ENCODE measurements at regions not wholly inside any gene's neighbourhood (a gene's known extent, or its start where the extent isn't known, plus 50 kb on each side); places are given as distances from the start of the nearest gene placed in this dataset.

DNA sequence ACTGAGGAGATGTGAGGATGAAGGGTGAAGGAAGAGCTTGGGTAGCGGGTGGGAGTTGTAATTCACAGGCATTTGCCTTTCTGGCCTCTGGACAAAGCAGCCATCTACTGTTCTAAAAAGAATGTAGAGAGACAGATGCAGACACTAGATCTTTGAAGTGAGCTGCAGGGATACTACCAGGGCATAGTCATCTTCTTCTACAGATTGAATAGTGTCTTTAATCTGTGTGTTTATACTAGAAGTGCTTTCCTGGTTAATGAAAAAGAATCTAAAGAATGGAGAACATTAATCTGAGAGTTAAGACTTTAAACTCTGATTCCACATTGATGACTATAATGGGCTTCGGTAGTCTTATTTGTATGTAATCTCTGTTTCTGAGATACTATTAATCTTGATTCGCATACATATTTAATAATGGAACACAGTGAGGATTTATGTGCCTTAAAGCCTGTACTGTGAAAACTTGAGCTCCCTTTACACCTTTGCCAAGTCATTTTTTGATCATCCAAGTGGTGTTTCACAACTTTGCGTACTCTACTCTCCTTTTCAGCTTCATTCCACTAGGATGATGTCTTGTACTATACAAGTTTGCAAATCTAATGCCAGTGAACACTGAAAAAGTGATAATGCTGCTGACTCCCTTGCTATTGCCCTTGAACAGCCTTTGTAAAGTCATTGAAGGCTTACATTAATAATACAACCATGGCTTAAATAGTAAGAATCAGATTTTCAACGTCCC lies 2199.4 kb upstream of the PCDH20 start:
- H3K27me3 ChIP-seq (ENCODE audit: insufficient read depth, low read length): no peaks in the 10 kb centered on the region
- H4K12ac ChIP-seq (ENCODE audit: low read depth, low read length): no peak overlapping the region
- no peak for DNase-seq
- H3K4me2 ChIP-seq (ENCODE audit: low read length): no peak overlapping the region
- H3K4me3 ChIP-seq (ENCODE audit: low read depth, low read length): no peak overlapping the region
- H3K14ac ChIP-seq (ENCODE audit: low read length): no peak overlapping the region
- no peak overlapping the region for H2AFZ ChIP-seq (ENCODE audit: insufficient read depth, low read length, poor library complexity)
- H3K79me1 ChIP-seq (ENCODE audit: low read length): no peaks in the 10 kb centered on the region
- H3K18ac ChIP-seq (ENCODE audit: low read length): no peak overlapping the region
- H2BK12ac ChIP-seq (ENCODE audit: low read length): no peak overlapping the region
- WGBS (ENCODE audit: extremely low coverage, insufficient coverage, insufficient read length): no CpG with 5 or more reads among the region's 5 CpGs
- H4K8ac ChIP-seq (ENCODE audit: low read depth, low read length): no peak overlapping the region
- no peaks in the 10 kb centered on the region for H3K4me1 ChIP-seq (ENCODE audit: control insufficient read depth in 1 of 2, insufficient read depth in 2 of 2, low read length in 2 of 2)
- H2AK5ac ChIP-seq (ENCODE audit: low read length): no peak overlapping the region
- H2BK120ac ChIP-seq (ENCODE audit: insufficient read depth, low read length, poor library complexity): no peak overlapping the region
- H3K79me2 ChIP-seq (ENCODE audit: control insufficient read depth, insufficient read depth, low read length, poor library complexity): no peaks in the 10 kb centered on the region
- no peak overlapping the region for H3K23ac ChIP-seq (ENCODE audit: low read length)
- no peaks in the 10 kb centered on the region for H3K9me3 ChIP-seq (ENCODE audit: insufficient read depth, low read depth, low read length)
- H2BK5ac ChIP-seq (ENCODE audit: low read depth, low read length, poor library complexity): no peak overlapping the region
- no peak overlapping the region for H3K4ac ChIP-seq (ENCODE audit: low read depth, low read length)
- no peaks in the 10 kb centered on the region for H3K36me3 ChIP-seq (ENCODE audit: control insufficient read depth in 1 of 2, insufficient read depth in 2 of 2, low read length in 2 of 2)
- H3K9ac ChIP-seq (ENCODE audit: low read length): no peak overlapping the region
- no peak overlapping the region for H4K91ac ChIP-seq (ENCODE audit: low read depth, low read length)
- no peak overlapping the region for H3K27ac ChIP-seq (ENCODE audit: low read depth, low read length)

DNA sequence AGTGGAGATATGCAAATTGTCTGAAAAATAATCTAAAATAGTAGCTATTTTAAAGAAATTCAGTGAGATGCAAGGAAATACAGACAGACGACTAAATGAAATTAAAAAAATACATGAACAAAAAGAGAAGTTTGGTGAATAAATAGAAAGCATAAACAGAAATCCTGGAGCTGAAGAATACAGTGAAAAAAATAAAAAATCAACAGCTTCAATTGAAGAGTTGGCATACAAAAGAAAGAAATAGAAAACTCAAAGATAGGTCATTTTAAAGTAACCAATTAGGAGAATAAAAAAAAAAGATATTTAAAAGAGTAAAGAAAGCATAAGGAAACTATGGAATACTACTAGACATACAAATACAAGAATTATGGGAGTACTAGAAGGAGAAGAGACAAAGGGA lies 2191.5 kb upstream of the PCDH20 start:
- WGBS (ENCODE audit: extremely low coverage, insufficient coverage, insufficient read length): no CpG with 5 or more reads among the region's 1 CpG

DNA sequence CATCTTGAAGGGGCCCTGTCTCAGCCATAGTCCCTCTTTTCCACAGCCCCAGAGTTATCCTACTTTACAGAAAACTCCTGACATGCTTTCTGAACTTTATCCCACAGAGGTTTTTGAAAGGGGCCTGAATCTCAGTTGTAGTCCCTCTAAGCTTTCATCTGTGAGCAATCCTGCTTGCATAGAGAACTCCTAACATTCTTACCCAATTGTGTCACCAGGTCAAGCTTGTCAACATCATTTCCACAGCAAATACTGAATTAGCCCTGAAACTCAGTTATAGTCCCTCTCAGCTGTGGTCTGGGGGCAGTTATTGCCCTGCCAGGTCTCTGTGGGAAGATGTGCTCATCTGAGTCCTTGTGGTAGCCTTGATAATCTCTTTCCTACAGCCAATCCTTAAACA lies 2190.3 kb upstream of the PCDH20 start:
- Histone ChIP-seq H4K8ac (ENCODE audit: low read depth, low read length) (no peak overlapping the region), H3K9me3 (ENCODE audit: insufficient read depth, low read depth, low read length) (no peaks in the 10 kb centered on the region), H3K27ac (ENCODE audit: low read depth, low read length) (no peak overlapping the region), H3K9ac (ENCODE audit: low read length) (no peak overlapping the region), H4K91ac (ENCODE audit: low read depth, low read length) (no peak overlapping the region), H2AK5ac (ENCODE audit: low read length) (no peak overlapping the region), H4K12ac (ENCODE audit: low read depth, low read length) (no peak overlapping the region), H2BK120ac (ENCODE audit: insufficient read depth, low read length, poor library complexity) (no peak overlapping the region), H3K4me2 (ENCODE audit: low read length) (no peak overlapping the region), H3K23ac (ENCODE audit: low read length) (no peak overlapping the region), H3K79me2 (ENCODE audit: control insufficient read depth, insufficient read depth, low read length, poor library complexity) (no peaks in the 10 kb centered on the region), H2BK12ac (ENCODE audit: low read length) (no peak overlapping the region), H3K4ac (ENCODE audit: low read depth, low read length) (no peak overlapping the region), H2AFZ (ENCODE audit: insufficient read depth, low read length, poor library complexity) (no peak overlapping the region), H2BK5ac (ENCODE audit: low read depth, low read length, poor library complexity) (no peak overlapping the region), H3K4me1 (ENCODE audit: control insufficient read depth in 1 of 2, insufficient read depth in 2 of 2, low read length in 2 of 2) (no peaks in the 10 kb centered on the region), H3K27me3 (ENCODE audit: insufficient read depth, low read length) (no peaks in the 10 kb centered on the region), H3K18ac (ENCODE audit: low read length) (no peak overlapping the region), H3K4me3 (ENCODE audit: low read depth, low read length) (no peak overlapping the region), H3K14ac (ENCODE audit: low read length) (no peak overlapping the region), H3K79me1 (ENCODE audit: low read length) (no peaks in the 10 kb centered on the region), H3K36me3 (ENCODE audit: control insufficient read depth in 1 of 2, insufficient read depth in 2 of 2, low read length in 2 of 2) (no peaks in the 10 kb centered on the region)
- no peak for DNase-seq

More for the DNA sequence above, 2191.5 kb upstream of the PCDH20 start:
- Histone ChIP-seq H3K79me2 (ENCODE audit: control insufficient read depth, insufficient read depth, low read length, poor library complexity) (no peaks in the 10 kb centered on the region), H3K36me3 (ENCODE audit: control insufficient read depth in 1 of 2, insufficient read depth in 2 of 2, low read length in 2 of 2) (no peaks in the 10 kb centered on the region), H3K14ac (ENCODE audit: low read length) (no peak overlapping the region), H3K23ac (ENCODE audit: low read length) (no peak overlapping the region), H3K27ac (ENCODE audit: low read depth, low read length) (no peak overlapping the region), H2BK12ac (ENCODE audit: low read length) (no peak overlapping the region), H4K8ac (ENCODE audit: low read depth, low read length) (no peak overlapping the region), H3K9me3 (ENCODE audit: insufficient read depth, low read depth, low read length) (no peaks in the 10 kb centered on the region), H4K12ac (ENCODE audit: low read depth, low read length) (no peak overlapping the region), H3K18ac (ENCODE audit: low read length) (no peak overlapping the region), H2BK120ac (ENCODE audit: insufficient read depth, low read length, poor library complexity) (no peak overlapping the region), H2BK5ac (ENCODE audit: low read depth, low read length, poor library complexity) (no peak overlapping the region), H3K27me3 (ENCODE audit: insufficient read depth, low read length) (no peaks in the 10 kb centered on the region), H3K4me3 (ENCODE audit: low read depth, low read length) (no peak overlapping the region), H3K4ac (ENCODE audit: low read depth, low read length) (no peak overlapping the region), H3K9ac (ENCODE audit: low read length) (no peak overlapping the region), H2AFZ (ENCODE audit: insufficient read depth, low read length, poor library complexity) (no peak overlapping the region), H2AK5ac (ENCODE audit: low read length) (no peak overlapping the region), H3K4me1 (ENCODE audit: control insufficient read depth in 1 of 2, insufficient read depth in 2 of 2, low read length in 2 of 2) (no peaks in the 10 kb centered on the region), H4K91ac (ENCODE audit: low read depth, low read length) (no peak overlapping the region), H3K79me1 (ENCODE audit: low read length) (no peaks in the 10 kb centered on the region), H3K4me2 (ENCODE audit: low read length) (no peak overlapping the region)
- DNase-seq: no peak

DNA sequence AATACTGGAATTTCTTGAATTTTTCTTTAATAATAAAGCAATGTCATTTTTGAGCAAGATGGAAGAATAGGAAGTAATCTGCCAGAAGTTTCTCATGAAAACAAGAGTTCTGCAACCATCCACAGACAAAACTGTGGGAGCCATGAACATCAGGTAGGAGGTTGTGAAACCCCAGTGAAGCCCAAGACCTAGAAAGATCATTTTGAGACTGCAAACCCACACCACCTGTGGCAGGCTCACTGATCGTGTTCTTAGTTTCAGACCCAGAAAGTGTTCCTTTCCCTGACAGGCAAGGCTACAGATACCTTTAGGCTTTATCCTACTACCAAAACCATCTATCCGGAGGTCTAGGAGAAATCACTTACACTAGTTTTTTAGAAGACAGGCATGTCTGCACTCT lies 2189.8 kb upstream of the PCDH20 start:
- Histone ChIP-seq H3K14ac (ENCODE audit: low read length) (no peak overlapping the region), H3K4me2 (ENCODE audit: low read length) (no peak overlapping the region), H4K12ac (ENCODE audit: low read depth, low read length) (no peak overlapping the region), H3K79me2 (ENCODE audit: control insufficient read depth, insufficient read depth, low read length, poor library complexity) (no peaks in the 10 kb centered on the region), H2BK120ac (ENCODE audit: insufficient read depth, low read length, poor library complexity) (no peak overlapping the region), H4K8ac (ENCODE audit: low read depth, low read length) (no peak overlapping the region), H3K4me1 (ENCODE audit: control insufficient read depth in 1 of 2, insufficient read depth in 2 of 2, low read length in 2 of 2) (no peaks in the 10 kb centered on the region), H3K4me3 (ENCODE audit: low read depth, low read length) (no peak overlapping the region), H3K36me3 (ENCODE audit: control insufficient read depth in 1 of 2, insufficient read depth in 2 of 2, low read length in 2 of 2) (no peaks in the 10 kb centered on the region), H3K4ac (ENCODE audit: low read depth, low read length) (no peak overlapping the region), H3K79me1 (ENCODE audit: low read length) (no peaks in the 10 kb centered on the region), H2AFZ (ENCODE audit: insufficient read depth, low read length, poor library complexity) (no peak overlapping the region), H3K23ac (ENCODE audit: low read length) (no peak overlapping the region), H3K18ac (ENCODE audit: low read length) (no peak overlapping the region), H2BK12ac (ENCODE audit: low read length) (no peak overlapping the region), H3K9me3 (ENCODE audit: insufficient read depth, low read depth, low read length) (no peaks in the 10 kb centered on the region), H4K91ac (ENCODE audit: low read depth, low read length) (no peak overlapping the region), H2AK5ac (ENCODE audit: low read length) (no peak overlapping the region), H3K27ac (ENCODE audit: low read depth, low read length) (no peak overlapping the region), H3K27me3 (ENCODE audit: insufficient read depth, low read length) (no peaks in the 10 kb centered on the region), H3K9ac (ENCODE audit: low read length) (no peak overlapping the region), H2BK5ac (ENCODE audit: low read depth, low read length, poor library complexity) (no peak overlapping the region)
- no peak for DNase-seq
- WGBS (ENCODE audit: extremely low coverage, insufficient coverage, insufficient read length): no CpG with 5 or more reads among the region's 2 CpGs
